Ishikawa (cell line): ENCODE measurements at regions not wholly inside any gene's neighbourhood (a gene's known extent, or its start where the extent isn't known, plus 50 kb on each side); places are given as distances from the start of the nearest gene placed in this dataset.

Experiments
- NFIC ChIP-seq: IDR thresholded peaks from 2 replicates; pipeline ENCODE4 v1.6.1; 2012
- TF ChIP-seq, protein P1 (sequence below): IDR thresholded peaks from 2 replicates; pipeline ENCODE4 v1.6.1; 2012

GRCh38 chr13:54187461-54187860, 1158.8 kb downstream of the OLFM4 start:
- TF ChIP-seq, protein P1, sequence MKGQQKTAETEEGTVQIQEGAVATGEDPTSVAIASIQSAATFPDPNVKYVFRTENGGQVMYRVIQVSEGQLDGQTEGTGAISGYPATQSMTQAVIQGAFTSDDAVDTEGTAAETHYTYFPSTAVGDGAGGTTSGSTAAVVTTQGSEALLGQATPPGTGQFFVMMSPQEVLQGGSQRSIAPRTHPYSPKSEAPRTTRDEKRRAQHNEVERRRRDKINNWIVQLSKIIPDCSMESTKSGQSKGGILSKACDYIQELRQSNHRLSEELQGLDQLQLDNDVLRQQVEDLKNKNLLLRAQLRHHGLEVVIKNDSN = no peak
- no peak for TF ChIP-seq NFIC
